ENCODE measurements at regions not wholly inside any gene's neighbourhood (a gene's known extent, or its start where the extent isn't known, plus 50 kb on each side); places are given as distances from the start of the nearest gene placed in this dataset.

GRCh38 chr18:30248056-30248455 is 794.5 kb downstream of the DSC3 start:
- TF ChIP-seq REST (IDR thresholded peaks at IDR 0.05; ENCODE audit: insufficient replicate concordance, low read depth): no peak
- TF ChIP-seq CTCF (IDR thresholded peaks at IDR 0.05; ENCODE audit: insufficient read depth, low read length): no peak
